ENCODE measurements at regions not wholly inside any gene's neighbourhood (a gene's known extent, or its start where the extent isn't known, plus 50 kb on each side); places are given as distances from the start of the nearest gene placed in this dataset.

DNA sequence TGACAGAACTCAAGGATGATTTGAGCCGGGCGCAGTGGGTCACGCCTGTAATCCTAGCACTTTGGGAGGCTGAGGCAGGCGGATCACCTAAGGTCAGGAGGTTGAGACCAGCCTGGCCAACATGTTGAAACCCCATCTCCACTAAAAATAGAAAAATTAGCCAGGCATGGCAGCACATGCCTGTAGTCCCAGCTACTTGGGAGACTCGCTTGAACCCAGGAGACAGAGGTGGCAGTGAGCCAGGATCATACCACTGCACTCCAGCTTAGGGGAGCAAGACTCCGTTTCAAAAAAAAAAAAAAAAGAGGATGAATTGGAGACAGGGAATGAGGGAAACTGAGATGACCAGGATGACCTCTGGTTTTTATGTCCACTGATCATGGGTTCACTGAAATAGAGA lies 60.4 kb upstream of the CDIN1 start:
- TF ChIP-seq CTCF (conservative IDR thresholded peaks at IDR 0.05; ENCODE audit: low read depth, low read length): no peak
- TF ChIP-seq FOS (IDR thresholded peaks at IDR 0.05; ENCODE audit: low read depth, low read length): no peak
- TF ChIP-seq RAD21 (IDR thresholded peaks at IDR 0.05; ENCODE audit: low read length): no peak
- TF ChIP-seq POLR2A (IDR thresholded peaks at IDR 0.05; ENCODE audit: low read depth, low read length): no peak
- TF ChIP-seq, protein P1, sequence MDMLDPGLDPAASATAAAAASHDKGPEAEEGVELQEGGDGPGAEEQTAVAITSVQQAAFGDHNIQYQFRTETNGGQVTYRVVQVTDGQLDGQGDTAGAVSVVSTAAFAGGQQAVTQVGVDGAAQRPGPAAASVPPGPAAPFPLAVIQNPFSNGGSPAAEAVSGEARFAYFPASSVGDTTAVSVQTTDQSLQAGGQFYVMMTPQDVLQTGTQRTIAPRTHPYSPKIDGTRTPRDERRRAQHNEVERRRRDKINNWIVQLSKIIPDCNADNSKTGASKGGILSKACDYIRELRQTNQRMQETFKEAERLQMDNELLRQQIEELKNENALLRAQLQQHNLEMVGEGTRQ (IDR thresholded peaks at IDR 0.05; ENCODE audit: low read depth, low read length): no peak
- TF ChIP-seq, protein P2, sequence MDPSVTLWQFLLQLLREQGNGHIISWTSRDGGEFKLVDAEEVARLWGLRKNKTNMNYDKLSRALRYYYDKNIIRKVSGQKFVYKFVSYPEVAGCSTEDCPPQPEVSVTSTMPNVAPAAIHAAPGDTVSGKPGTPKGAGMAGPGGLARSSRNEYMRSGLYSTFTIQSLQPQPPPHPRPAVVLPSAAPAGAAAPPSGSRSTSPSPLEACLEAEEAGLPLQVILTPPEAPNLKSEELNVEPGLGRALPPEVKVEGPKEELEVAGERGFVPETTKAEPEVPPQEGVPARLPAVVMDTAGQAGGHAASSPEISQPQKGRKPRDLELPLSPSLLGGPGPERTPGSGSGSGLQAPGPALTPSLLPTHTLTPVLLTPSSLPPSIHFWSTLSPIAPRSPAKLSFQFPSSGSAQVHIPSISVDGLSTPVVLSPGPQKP (IDR thresholded peaks at IDR 0.05; ENCODE audit: borderline replicate concordance, low read depth, low read length): no peak
- no peak for TF ChIP-seq CHD1 (IDR thresholded peaks at IDR 0.05; ENCODE audit: low read depth, low read length)
- no peak for TF ChIP-seq BHLHE40 (IDR thresholded peaks at IDR 0.05; ENCODE audit: low read depth, low read length)
- TF ChIP-seq CEBPB (IDR thresholded peaks at IDR 0.05; ENCODE audit: low read depth, low read length): no peak

All from IMR-90 (cell line).